ENCODE measurements at regions not wholly inside any gene's neighbourhood (a gene's known extent, or its start where the extent isn't known, plus 50 kb on each side); places are given as distances from the start of the nearest gene placed in this dataset.
A peak's percentile ranks its signal among the peaks of the same experiment; 100 is the strongest.

DNA sequence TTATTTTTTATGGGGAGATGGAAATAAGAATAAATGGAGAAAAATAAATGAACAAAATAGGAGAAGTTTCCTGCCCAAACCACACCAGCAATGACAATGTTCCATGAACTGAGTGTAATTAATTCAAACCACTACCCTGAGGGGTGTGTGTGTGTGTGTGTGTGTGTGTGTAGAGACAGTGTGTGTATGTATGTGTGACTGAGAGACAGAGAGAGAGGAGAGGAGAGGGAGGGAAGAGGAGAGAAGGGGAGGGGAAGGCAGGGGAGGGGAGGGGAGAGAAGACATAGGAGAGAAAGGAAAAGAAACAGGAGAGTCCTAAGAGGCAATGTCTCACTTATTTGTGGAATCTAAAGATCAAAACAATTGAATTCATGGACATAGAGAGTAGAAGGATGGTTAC, 65.0 kb upstream of the POU2AF1 start:
- DNase-seq (ENCODE audit: low read depth), result no peak

DNA sequence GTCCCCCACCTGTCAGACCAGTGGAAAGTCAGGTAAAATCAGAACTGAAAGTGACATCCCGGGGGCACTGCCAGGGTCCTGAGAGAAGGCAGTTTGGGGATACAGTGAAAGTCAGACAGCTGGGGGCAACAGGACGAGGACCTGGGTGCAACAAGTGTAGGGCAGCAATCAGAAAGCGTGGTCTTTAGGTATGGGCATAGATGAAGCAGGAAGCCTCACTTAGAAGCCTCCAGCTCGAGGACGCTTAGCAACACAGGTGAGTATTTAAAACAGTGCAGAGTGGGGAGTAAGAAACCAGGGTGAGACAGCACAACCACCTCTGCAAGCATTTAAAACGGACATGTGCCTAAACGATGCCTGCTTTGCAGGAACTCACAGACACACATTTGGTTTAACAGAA, 64.6 kb upstream of the POU2AF1 start:
- no peak for DNase-seq (ENCODE audit: low read depth)

- DNase-seq (ENCODE audit: low read depth), result no peak
Measured at GRCh38 chr11:111443032-111443431, 64.0 kb upstream of the POU2AF1 start.

- DNase-seq (ENCODE audit: low read depth), result peak; percentile 85
Measured at GRCh38 chr11:111441443-111441842, 62.4 kb upstream of the POU2AF1 start.

- DNase-seq (ENCODE audit: low read depth), result peak; percentile 22
Measured at GRCh38 chr11:111440416-111441205, 61.5 kb upstream of the POU2AF1 start.

DNA sequence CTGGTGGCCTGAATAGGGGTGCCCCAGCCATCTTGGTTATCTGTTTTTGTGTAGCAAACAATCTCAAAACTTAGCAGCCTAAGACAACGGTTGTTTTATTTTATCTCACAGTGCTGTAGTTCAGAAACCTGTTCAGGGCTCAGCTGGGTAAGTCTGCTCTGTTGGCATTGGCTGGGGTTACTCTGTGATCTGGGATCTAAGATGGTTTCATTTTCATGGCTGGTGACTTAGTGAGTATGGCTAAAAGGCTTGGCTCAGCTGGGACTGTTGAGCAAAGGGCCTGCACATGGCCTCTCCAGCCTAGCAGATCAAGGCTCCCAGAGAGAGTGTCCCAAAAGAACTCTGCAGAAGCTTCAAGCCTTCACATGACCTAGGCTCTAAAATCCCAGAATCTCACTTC, 60.8 kb upstream of the POU2AF1 start:
- DNase-seq (ENCODE audit: low read depth), result no peak

GRCh38 chr11:111438846-111439520, 59.9 kb upstream of the POU2AF1 start:
- DNase-seq (ENCODE audit: low read depth), result no peak

GRCh38 chr11:111438168-111438567, 59.1 kb upstream of the POU2AF1 start:
- DNase-seq (ENCODE audit: low read depth), result no peak

- no peak for DNase-seq (ENCODE audit: low read depth)
Measured at GRCh38 chr11:111435046-111435698, 56.1 kb upstream of the POU2AF1 start.

DNA sequence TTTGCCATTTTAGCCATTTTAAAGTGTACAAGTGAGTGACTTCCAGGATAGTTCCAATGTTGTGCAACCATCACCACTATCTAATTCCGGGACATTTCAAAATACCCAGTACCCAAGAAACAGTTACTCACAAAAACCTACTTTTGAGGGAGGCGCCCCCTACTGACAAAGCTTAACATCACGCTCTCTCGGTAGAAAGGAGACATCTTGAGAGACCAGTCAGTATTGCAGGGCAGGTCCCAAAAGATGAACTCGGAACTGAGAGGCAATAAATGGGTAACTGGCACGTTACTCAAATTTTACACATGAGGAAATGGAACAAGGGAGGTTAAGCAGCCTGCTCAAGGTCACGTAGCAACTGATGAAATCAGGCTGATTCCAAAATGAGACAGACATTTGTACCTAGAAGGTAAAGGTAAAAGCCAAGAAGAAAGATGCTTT, 50.0 kb upstream of the POU2AF1 start:
- peak; percentile 55 for DNase-seq (ENCODE audit: low read depth)

All from M059J (cell line).